GM19397 (cell line): ENCODE measurements at regions not wholly inside any gene's neighbourhood (a gene's known extent, or its start where the extent isn't known, plus 50 kb on each side); places are given as distances from the start of the nearest gene placed in this dataset.

ENCODE experiments used
- ATAC-seq: cut with Tn5 transposase; IDR thresholded peaks from one replicate; pipeline ENCODE4 v1.9.1; 2021; ENCODE audit warnings: mild to moderate bottlenecking, moderate library complexity; ENCODE audit not compliant: unreplicated experiment

DNA sequence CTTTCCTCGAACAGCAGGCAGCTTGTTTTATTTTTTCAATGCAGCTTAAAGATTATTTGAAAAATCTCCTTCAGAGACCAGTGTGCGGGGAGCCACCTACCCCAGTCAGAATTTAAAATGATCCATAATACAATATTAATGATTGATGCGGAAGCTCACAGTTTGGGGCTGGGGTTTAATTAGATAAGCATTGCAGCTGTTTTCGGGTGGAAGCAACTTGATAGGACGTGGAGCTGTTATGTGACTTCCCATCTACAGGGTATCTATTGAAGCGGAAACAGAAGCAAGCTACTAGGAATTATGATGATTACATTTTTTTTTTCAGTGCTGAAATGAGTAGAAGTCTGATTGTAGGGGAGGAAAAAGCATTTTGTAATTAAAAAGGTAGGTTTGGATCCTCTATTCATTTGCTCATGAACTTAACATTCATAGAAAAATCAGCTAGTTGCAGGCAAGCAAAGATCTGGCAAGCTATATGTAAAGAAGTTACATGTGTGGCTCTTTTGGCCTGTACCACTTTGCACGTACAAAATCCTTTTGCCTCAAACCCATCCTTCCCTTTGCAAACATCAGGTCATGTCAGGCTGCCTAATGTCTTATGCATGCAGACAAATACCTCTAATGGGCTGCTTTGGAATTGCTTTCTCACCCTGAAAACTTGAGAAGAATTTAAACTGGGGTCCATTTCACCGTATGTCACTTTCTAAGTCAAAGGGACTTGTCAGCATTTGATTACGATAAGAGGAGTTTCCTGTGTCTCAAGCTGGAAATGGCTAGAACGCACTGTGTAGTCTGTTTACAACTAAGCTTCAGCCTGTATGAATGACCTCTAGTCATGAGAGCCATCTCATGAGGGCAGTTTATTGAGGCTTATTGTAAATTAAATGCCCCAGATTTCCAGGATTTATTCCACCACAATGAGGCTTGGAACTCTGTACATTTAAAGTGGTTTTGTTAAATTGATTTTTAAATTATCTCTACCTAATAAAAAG lies 267.1 kb upstream of the TMTC4 start:
- no peak for ATAC-seq

DNA sequence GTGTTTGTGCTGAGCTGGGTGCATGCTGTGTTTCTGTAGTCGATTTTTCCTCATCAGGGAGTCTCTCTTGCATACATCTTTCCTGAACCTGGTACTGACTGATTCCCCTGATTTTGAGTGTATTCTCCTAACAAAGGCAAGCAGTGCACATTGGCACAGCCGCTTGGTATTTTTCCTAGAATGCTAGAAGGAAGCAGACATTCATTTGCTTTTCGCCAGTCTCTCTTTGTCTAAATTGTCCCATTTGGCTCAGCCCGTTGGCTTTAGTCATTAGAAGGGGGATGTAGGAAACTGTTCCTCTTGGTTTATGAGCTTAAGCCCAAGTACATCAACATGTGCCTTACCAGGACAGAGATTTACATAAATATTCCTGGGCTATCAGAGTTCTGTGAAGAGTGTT lies 266.1 kb upstream of the TMTC4 start:
- no peak for ATAC-seq

DNA sequence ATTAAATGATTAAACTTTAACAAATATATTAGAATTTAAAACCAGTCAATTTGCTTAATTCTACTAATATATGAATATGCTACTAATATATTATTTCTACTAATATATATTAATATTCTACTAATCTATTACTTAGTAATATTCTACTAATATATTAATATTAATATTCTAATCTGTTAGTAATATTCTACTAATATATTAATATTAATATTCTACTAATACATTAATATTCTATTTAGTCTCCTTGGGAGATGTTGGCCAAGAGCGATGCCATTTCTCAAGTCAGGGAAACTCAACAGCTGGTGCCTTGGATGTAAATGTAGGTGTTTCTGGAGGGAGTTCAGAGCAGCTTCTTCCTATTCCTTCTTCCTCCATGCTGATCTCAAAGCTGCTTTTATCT lies 259.2 kb upstream of the TMTC4 start:
- ATAC-seq = no peak

DNA sequence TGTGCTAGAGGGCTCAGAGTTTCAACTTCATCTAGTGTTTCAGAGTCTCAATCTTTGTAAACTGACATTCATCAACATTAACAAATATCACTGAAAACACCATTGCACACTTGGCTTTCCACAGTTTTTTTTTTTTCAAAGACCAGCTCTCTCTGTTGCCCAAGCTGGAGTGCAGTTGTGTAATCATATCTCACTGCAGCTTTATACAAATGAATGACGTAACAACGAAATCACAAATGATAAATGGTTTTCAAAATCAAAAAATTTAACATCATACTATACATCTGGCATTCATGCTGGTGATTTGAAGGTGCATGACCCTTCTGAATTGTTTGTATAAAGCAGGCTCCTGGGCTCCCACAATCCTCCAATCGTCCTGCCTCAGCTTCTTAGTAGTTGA lies 248.0 kb upstream of the TMTC4 start:
- ATAC-seq = no peak

DNA sequence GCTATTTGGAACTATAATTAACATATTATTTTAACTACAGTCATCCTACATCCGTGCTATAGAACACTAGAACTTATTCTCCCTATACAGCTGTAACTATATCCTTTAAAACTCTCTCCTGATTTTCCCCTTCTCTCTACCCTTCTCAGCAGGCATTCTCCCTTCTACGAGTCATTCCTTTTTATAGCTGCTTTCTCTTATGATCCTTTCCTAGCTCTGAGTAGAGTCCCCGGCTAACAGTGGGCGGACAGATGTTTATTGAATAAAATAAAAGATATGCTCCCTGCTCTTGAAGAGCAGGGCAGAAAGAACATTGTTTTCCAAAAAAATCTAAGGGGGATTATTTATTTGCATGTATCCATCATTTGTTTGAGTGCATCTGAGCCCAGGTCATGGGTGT lies 246.5 kb upstream of the TMTC4 start:
- ATAC-seq = no peak

DNA sequence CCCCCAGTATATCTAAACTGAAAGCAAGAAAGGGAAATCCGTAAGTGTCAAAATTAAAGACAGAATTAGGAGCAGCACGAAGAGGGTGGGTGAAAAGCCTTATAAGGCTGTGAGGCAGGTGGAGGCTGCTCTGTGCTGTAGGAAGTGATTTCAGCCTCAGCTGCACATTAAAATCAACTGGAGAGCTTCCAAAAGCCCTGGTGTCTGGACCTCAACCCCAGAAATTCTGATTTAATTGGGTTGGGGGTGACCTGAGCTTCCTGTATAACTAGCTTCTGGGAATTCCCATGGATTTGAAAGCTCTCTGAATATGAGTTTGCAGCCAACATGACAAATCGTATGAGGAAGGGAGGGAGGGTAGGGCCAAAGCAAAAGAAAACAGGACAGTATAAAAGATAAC lies 242.4 kb upstream of the TMTC4 start:
- no peak for ATAC-seq

GRCh38 chr13:100913143-100913542 lies 238.5 kb upstream of the TMTC4 start:
- no peak for ATAC-seq

DNA sequence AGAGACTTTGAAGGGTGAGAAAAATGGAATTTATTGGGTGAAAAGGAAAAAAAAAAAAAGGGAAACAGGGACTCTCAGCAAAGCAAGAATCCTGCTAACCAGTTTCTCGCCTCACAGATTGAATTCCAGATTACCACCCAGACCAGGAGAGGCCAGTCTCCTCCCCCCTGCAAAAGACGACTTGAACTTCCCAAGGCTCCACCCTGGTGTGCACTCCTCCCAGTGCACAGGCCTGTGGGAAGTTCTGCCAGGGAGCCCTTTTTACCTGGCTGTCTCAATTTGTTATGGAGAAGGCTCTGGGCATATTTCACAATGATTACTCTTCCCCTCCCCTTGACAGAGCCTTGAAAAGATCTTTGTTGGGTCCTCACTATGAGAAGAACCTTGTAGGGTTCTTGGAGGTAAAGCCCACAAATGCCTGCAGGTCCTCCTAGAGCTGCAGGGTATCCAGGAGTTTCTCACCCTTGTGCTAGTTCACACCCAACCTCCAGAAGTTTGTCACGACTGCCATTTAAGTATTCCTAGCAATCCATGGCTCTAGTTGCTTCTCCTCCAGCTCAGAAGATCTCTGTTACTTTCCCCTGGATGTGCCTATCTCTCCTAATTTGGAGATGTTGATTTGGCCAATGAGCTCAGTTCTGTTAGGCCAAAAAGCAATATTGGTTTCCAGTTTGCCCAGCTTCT lies 229.8 kb upstream of the TMTC4 start:
- no peak for ATAC-seq

DNA sequence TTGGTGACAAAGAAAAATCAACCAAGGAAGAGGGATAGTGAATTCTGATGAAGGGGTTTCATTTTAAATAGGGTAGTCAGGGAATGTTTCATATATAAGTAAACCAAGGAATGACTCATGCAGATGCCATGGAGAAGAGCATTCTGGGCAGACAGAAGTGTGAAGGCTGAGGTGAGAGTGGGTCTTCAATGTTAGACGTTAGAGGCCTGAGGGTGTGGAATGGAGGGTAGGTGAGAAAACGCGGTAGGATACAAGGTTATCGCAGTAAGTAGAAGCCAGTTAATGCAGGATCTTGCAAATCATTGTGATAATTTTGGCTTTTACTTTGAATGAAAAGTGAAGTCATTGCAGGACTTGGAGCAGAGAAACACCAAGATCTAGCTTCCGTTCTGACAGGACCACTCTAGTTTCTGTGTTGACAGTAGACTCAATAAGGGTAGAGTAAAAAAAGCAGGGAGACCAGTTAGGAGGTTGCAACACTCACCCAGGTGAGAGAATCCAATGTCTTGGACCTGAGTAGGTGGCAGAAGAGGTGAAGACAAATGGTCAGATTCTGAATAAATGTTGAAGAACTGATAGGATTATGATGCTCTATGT lies 225.2 kb upstream of the TMTC4 start:
- ATAC-seq = no peak

DNA sequence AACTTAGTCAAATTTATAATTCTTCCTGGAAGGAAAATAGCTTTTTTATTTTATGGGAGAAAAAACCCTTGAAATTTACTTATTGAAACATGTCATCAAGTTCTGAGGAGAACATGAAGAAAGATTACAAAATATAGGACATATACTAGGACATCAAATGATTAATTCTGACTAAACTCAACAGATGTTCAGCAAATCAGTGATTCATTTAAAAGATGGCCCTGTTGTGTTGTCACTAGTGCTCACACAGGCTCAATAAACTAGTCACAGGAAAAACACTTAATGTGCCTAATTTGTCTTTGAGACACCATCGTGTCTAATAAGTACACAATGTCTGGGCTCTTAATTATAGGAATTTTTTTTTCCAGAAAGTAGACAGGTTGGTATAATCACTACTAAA lies 223.8 kb upstream of the TMTC4 start:
- no peak for ATAC-seq

- ATAC-seq = no peak
Observed at GRCh38 chr13:100895651-100896050, 221.1 kb upstream of the TMTC4 start.

DNA sequence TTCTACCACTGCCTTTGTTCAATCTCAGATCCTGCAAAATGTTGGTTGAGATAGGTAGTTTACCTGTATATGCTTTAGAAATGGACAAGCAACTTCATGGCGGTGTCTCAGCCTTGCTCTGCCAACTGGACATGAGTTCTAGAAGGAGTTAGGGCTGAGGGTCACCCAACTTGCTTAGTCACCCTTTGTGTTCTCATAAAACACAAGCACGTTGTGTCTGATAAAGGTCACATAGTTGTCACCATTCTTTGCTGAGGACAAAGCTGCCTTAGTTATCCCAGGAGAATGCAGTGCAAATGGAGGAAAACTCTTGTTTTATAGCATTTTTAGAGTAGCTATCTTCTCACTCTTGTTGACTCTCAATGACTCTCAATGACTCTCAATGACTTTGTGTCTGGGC lies 218.4 kb upstream of the TMTC4 start:
- ATAC-seq = no peak

DNA sequence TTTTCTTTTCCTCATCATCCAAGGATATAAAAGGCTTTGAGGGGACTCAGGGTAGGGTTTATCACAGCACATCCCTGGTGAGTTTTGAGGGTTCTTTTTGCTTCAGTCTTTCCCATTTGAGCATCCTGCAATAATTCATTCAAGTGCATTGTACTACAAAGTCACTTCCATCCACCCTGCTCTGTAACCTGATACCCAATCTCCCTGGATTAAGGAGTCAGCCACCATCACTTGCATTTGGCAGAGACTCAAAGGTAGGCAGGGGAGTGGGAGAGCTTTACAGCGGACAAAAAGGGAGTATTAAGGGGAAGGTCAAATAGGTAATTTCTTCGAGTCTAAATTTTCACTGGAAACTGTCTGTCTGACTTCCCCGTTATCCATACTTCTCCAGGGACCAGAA lies 216.1 kb upstream of the TMTC4 start:
- no peak for ATAC-seq

GRCh38 chr13:100887729-100888151 lies 213.1 kb upstream of the TMTC4 start:
- no peak for ATAC-seq

- no peak for ATAC-seq
Observed at GRCh38 chr13:100883453-100883852, 208.9 kb upstream of the TMTC4 start.

DNA sequence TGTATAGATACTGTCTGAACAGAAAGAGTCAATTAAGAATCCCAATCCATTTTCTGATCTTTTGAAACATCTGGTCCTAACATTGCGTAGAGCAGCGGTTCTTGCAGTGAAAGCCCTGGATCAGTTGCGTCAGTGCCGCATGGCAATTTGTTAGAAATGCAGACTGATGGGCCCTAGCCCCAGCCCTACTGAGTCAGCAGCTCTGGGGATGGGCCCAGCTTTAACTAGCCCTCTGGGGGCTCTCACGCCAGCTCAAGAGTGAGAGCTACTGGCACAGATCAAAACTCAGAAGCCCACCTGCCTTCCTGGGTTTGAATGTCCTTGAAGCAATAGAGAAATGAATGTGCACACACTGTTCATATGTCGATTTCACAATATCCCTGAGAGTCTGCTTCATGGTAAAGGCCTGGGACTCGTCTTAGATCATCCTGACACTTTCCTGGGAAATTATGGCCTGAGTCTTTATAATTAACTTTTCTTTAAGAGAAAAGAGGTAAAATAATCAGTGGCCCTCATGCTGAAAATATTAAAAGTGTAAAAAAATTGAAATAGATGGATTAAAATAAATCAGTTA lies 206.8 kb upstream of the TMTC4 start:
- ATAC-seq = no peak

DNA sequence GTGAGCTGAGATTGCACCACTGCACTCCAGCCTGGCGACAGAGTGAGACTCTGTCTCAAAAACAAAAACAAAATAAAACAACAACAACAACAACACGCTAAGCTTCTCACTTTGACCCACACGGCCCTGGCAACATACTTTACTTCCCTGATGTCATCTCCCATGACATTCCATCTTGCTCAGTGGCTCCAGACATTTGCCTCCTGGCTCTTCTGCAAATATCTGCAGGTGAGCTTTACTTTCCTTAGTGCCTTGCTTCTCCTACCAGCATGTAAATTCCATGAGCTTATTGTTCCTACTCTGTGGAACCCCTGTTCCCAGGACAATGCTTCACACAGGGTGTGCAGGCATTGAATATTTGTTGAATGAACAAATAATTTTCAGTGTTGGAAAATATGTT lies 205.6 kb upstream of the TMTC4 start:
- no peak for ATAC-seq

- ATAC-seq = no peak
Observed at GRCh38 chr13:100879255-100879654, 204.7 kb upstream of the TMTC4 start.

DNA sequence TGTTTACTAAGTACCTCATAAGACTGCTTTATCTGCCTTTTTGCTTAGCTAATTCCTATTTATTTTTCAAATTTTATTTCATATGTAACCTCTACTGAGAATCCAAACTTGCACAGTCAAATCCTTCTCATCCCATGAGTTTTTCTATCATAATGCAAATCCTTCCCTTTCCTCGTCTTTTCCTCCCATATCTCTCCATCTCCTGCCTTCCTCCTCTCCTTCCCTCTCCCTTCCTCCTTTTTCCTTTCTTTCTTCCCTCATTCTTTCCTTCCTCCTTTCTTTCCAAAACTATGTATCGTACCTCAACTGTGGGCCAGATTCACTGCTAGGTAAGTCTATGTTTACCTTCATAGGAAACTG lies 201.4 kb upstream of the TMTC4 start:
- no peak for ATAC-seq

GRCh38 chr13:100875392-100876043 lies 200.9 kb upstream of the TMTC4 start:
- no peak for ATAC-seq

DNA sequence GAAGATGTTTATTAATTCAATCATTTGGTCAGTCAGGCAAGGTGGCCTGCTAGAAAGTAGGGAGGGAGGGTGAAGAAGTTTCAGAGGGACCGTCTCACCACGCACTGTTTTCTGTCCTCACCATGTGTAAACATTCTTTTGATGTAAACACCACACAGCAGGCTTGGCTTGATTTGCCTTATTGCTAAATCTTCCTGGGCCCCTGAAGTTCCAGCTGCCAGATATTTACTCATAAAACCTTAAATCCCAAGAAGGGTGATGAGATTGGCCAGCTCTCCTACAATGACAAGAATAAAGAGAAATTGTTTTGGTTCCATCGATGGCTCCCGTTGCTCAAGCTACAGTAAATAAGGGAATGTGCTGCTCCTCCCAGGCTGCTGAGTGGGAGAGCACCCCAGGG lies 198.2 kb upstream of the TMTC4 start:
- ATAC-seq = no peak
